Heart left ventricle (tissue), 13 donors: ENCODE measurements at regions not wholly inside any gene's neighbourhood (a gene's known extent, or its start where the extent isn't known, plus 50 kb on each side); places are given as distances from the start of the nearest gene placed in this dataset.

Experiments
- POLR2A ChIP-seq, 2 donors: fragments of 450-650 bp; IDR thresholded peaks; one replicate each; pipeline ENCODE4 v1.6.1; 2017; ENCODE audit warnings: antibody characterized with exemption in 2 of 2, mild to moderate bottlenecking in 2 of 2, moderate library complexity in 2 of 2
- TF ChIP-seq, protein P1 (sequence below), 12 donors: fragments of 200-600 bp; sonication (generic) in 4 of 12; IDR thresholded peaks; one replicate each; pipeline versions ENCODE4 v1.5.0 to v1.8.0; 2018 to 2022; ENCODE audit warnings: antibody characterized with exemption in 12 of 12, mild to moderate bottlenecking in 5 of 12
- donor health status: ischemic (EF 13 %, LVEDD 7.1; RV severe dilation, severe dysfunction).
- donor health status: DM: no; HTN: yes; CAD: no.
- donor health status: DM: no; HTN: no; CAD: no.
- donor health status: ischemic (EF 25% LVEDD 6.9; RV normal size, moderate dysfunction).
- donor health status: ischemic (EF 25% LVEDD 5.7; RV mildly dilated, moderate dysfunction).
- donor health status: ischemic (EF 35%, LVEDD 5.7; RV mildly dilated, moderate dysfunction).
- donor health status: nonischemic (EF 11% LVEDD 7.7; RV severe dilation, severe dysfunction).
- donor health status: DM: yes; HTN: yes; CAD: no.
- donor health status: PGD.
- donor health status: ischemic (EF 29% LVEDD 5.4; RV normal size, mild dysfunction).
- donor health status: nonischemic (EF 23%, LVEDD 6.1; RV moderate dilation, normal function).

- no peak for TF ChIP-seq POLR2A (IDR thresholded peaks at IDR 0.05)
- TF ChIP-seq, protein P1, sequence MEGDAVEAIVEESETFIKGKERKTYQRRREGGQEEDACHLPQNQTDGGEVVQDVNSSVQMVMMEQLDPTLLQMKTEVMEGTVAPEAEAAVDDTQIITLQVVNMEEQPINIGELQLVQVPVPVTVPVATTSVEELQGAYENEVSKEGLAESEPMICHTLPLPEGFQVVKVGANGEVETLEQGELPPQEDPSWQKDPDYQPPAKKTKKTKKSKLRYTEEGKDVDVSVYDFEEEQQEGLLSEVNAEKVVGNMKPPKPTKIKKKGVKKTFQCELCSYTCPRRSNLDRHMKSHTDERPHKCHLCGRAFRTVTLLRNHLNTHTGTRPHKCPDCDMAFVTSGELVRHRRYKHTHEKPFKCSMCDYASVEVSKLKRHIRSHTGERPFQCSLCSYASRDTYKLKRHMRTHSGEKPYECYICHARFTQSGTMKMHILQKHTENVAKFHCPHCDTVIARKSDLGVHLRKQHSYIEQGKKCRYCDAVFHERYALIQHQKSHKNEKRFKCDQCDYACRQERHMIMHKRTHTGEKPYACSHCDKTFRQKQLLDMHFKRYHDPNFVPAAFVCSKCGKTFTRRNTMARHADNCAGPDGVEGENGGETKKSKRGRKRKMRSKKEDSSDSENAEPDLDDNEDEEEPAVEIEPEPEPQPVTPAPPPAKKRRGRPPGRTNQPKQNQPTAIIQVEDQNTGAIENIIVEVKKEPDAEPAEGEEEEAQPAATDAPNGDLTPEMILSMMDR (IDR thresholded peaks at IDR 0.05): no peak
Observed at GRCh38 chr22:44613196-44613595, 88.8 kb upstream of the PRR5 start.
